ENCODE measurements at regions not wholly inside any gene's neighbourhood (a gene's known extent, or its start where the extent isn't known, plus 50 kb on each side); places are given as distances from the start of the nearest gene placed in this dataset.

DNA sequence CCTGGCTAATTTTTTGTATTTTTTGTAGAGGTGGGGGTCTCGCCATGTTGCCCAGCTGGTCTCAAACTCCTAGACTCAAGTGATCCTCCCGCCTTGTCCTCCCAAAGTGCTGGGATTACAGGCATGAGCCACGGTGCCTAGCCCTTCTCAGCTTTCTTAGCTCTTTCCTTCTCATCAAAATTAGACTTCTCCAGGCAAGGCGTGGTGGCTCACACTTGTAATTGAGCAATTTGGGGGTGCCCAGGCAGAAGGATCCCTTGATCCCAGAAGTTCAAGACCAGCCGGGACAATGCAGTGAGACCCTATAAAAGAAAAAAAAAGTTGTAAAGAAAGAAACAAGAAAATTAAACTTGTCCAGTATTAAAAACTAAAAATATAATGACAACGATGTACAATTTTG is 112.6 kb upstream of the ERRFI1 start:
- WGBS = 98% methylated on average over 6 of the region's 6 CpGs
- Histone ChIP-seq H3K9me3 (ENCODE audit: insufficient read depth, low read depth, low read length) (no peaks in the 10 kb centered on the region), H3K4me1 (ENCODE audit: insufficient read depth, low read length) (peaks cover 10% of the 10 kb centered on the region; the same call in 1 of the 2 replicates), H3K36me3 (ENCODE audit: insufficient read depth, low read length) (no peaks in the 10 kb centered on the region), H3K27me3 (ENCODE audit: insufficient read depth, low read length) (no peaks in the 10 kb centered on the region), H3K4me3 (ENCODE audit: low read length) (no peak overlapping the region), H3K9ac (ENCODE audit: low read depth, low read length) (no peak overlapping the region), H3K27ac (ENCODE audit: low read depth, low read length) (no peak overlapping the region)

GRCh38 chr1:8137481-8138244 is 111.6 kb upstream of the ERRFI1 start:
- H3K27ac ChIP-seq (ENCODE audit: low read depth, low read length) = no peak overlapping the region; the same call in 1 of the 2 replicates
- WGBS = 83% methylated on average over 13 of the region's 13 CpGs
- H3K27me3 ChIP-seq (ENCODE audit: insufficient read depth, low read length) = no peaks in the 10 kb centered on the region
- no peak overlapping the region for H3K9ac ChIP-seq (ENCODE audit: low read depth, low read length)
- H3K4me1 ChIP-seq (ENCODE audit: insufficient read depth, low read length) = peaks cover 15% of the 10 kb centered on the region; the same call in 1 of the 2 replicates
- no peaks in the 10 kb centered on the region for H3K9me3 ChIP-seq (ENCODE audit: insufficient read depth, low read depth, low read length)
- H3K36me3 ChIP-seq (ENCODE audit: insufficient read depth, low read length) = no peaks in the 10 kb centered on the region
- H3K4me3 ChIP-seq (ENCODE audit: low read length) = no peak overlapping the region

- Histone ChIP-seq H3K4me3 (ENCODE audit: low read length) (no peak overlapping the region), H3K36me3 (ENCODE audit: insufficient read depth, low read length) (no peaks in the 10 kb centered on the region), H3K27me3 (ENCODE audit: insufficient read depth, low read length) (no peaks in the 10 kb centered on the region), H3K27ac (ENCODE audit: low read depth, low read length) (no peak overlapping the region), H3K9me3 (ENCODE audit: insufficient read depth, low read depth, low read length) (no peaks in the 10 kb centered on the region), H3K9ac (ENCODE audit: low read depth, low read length) (no peak overlapping the region), H3K4me1 (ENCODE audit: insufficient read depth, low read length) (peaks cover 15% of the 10 kb centered on the region; the same call in 1 of the 2 replicates)
- 97% methylated on average over 5 of the region's 5 CpGs for WGBS
Observed at GRCh38 chr1:8136766-8137165, 110.7 kb upstream of the ERRFI1 start.

DNA sequence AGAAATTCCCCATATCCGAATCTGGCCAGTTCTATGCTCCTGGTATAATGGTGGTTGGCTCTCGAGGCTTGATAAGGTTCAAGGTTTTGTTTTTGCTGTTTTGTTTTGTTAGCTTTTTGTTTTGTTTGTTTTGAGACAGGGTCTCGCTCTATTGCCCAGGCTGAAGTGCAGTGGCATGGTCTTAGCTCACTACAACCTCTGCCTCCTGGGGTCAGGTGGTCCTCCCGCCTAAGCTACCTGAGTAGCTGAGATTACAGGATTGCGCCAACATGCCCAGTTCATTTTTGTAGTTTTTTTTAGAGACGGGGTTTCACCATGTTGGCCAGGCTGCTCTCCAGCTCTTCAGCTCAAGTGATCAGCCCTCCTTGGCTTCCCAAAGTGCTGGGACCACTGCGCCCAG is 109.1 kb upstream of the ERRFI1 start:
- 89% methylated on average over 7 of the region's 7 CpGs for WGBS
- H3K9ac ChIP-seq (ENCODE audit: low read depth, low read length) = no peak overlapping the region

GRCh38 chr1:8134546-8135235 is 108.6 kb upstream of the ERRFI1 start:
- H3K9ac ChIP-seq (ENCODE audit: low read depth, low read length) = no peak overlapping the region
- no peak overlapping the region for H3K27ac ChIP-seq (ENCODE audit: low read depth, low read length)
- no peaks in the 10 kb centered on the region for H3K36me3 ChIP-seq (ENCODE audit: insufficient read depth, low read length)
- no peaks in the 10 kb centered on the region for H3K27me3 ChIP-seq (ENCODE audit: insufficient read depth, low read length)
- H3K4me3 ChIP-seq (ENCODE audit: low read length) = no peak overlapping the region
- no peaks in the 10 kb centered on the region for H3K9me3 ChIP-seq (ENCODE audit: insufficient read depth, low read depth, low read length)
- 95% methylated on average over 14 of the region's 14 CpGs for WGBS
- H3K4me1 ChIP-seq (ENCODE audit: insufficient read depth, low read length) = peaks cover 15% of the 10 kb centered on the region; the same call in 1 of the 2 replicates

More for the DNA sequence above, 109.1 kb upstream of the ERRFI1 start:
- Histone ChIP-seq H3K27me3 (ENCODE audit: insufficient read depth, low read length) (no peaks in the 10 kb centered on the region), H3K36me3 (ENCODE audit: insufficient read depth, low read length) (no peaks in the 10 kb centered on the region), H3K27ac (ENCODE audit: low read depth, low read length) (no peak overlapping the region), H3K4me1 (ENCODE audit: insufficient read depth, low read length) (peaks cover 15% of the 10 kb centered on the region; the same call in 1 of the 2 replicates), H3K9me3 (ENCODE audit: insufficient read depth, low read depth, low read length) (no peaks in the 10 kb centered on the region), H3K4me3 (ENCODE audit: low read length) (no peak overlapping the region)

DNA sequence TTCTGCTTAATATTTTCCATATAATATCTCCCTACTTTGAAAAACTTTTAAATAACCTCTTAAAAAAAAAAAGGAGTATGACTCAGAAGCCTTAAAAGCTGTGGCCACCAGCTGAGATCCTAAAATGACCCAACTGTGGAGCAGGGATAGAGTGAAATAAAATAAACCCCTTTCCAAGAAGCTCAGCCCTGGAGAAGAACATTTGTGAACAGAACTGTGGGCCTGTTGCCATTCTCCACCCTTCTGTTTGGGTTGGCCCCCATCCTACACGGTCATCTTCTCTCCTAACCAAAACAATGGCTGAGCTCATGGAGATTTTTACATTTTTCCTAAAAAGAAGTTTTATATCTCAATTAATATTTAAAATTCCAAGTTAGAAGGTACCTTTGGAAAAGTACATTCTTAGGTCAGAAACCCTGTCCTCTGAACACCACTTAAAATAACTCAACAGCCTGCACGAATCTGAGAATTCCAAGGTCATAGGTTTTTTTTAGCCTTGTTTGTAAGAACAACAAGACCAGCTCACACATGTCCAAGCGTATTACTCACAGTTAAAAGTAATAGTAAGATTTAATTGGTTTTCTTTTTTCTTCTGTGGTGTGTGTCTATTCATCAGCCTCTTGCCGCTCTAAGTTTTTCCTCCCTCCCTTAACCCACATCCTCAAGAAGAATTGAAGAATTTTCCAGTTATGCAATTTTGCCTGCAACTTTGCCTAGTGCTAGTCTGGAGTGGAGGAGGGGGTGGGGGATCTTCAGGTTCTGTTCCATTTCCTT is 107.7 kb upstream of the ERRFI1 start:
- Histone ChIP-seq H3K4me1 (ENCODE audit: insufficient read depth, low read length) (peaks cover 15% of the 10 kb centered on the region; the same call in 1 of the 2 replicates), H3K9ac (ENCODE audit: low read depth, low read length) (no peak overlapping the region), H3K4me3 (ENCODE audit: low read length) (no peak overlapping the region), H3K36me3 (ENCODE audit: insufficient read depth, low read length) (no peaks in the 10 kb centered on the region), H3K9me3 (ENCODE audit: insufficient read depth, low read depth, low read length) (no peaks in the 10 kb centered on the region), H3K27me3 (ENCODE audit: insufficient read depth, low read length) (no peaks in the 10 kb centered on the region), H3K27ac (ENCODE audit: low read depth, low read length) (no peak overlapping the region)
- 86% methylated on average over 3 of the region's 4 CpGs for WGBS

GRCh38 chr1:8133190-8133589 is 107.1 kb upstream of the ERRFI1 start:
- Histone ChIP-seq H3K9me3 (ENCODE audit: insufficient read depth, low read depth, low read length) (no peaks in the 10 kb centered on the region), H3K4me1 (ENCODE audit: insufficient read depth, low read length) (peaks cover 14% of the 10 kb centered on the region; the same call in 1 of the 2 replicates), H3K9ac (ENCODE audit: low read depth, low read length) (no peak overlapping the region), H3K27ac (ENCODE audit: low read depth, low read length) (no peak overlapping the region), H3K27me3 (ENCODE audit: insufficient read depth, low read length) (no peaks in the 10 kb centered on the region), H3K36me3 (ENCODE audit: insufficient read depth, low read length) (no peaks in the 10 kb centered on the region), H3K4me3 (ENCODE audit: low read length) (no peak overlapping the region)
- 60% methylated on average over 5 of the region's 5 CpGs for WGBS

DNA sequence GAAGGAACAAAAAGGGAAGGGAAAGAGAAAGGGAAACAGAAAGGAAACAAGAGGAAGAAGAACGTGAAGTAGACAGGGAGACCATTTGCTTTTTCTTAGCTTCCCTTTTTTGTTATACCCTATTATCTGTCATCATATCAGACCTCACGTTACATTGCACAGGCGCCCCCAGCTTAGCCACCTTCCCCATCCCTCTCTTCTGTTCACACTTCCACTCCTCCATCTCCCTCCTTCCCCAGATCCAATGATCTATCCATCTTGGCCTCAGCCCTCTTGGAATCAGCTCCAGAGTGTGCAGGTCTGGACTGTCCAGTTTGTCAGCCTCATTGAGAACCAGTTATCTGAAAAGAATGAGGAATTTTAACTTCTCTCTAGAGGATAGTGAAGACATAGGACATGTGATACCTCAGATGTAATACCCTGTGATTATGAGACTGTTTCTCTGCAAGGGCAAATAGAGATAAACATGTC is 101.1 kb upstream of the ERRFI1 start:
- no peaks in the 10 kb centered on the region for H3K36me3 ChIP-seq (ENCODE audit: insufficient read depth, low read length)
- H3K27me3 ChIP-seq (ENCODE audit: insufficient read depth, low read length) = no peaks in the 10 kb centered on the region
- no peak overlapping the region for H3K9ac ChIP-seq (ENCODE audit: low read depth, low read length)
- H3K4me3 ChIP-seq (ENCODE audit: low read length) = no peak overlapping the region
- H3K27ac ChIP-seq (ENCODE audit: low read depth, low read length) = no peak overlapping the region
- H3K4me1 ChIP-seq (ENCODE audit: insufficient read depth, low read length) = peaks cover 4% of the 10 kb centered on the region; the same call in 1 of the 2 replicates
- peaks cover 15% of the 10 kb centered on the region for H3K9me3 ChIP-seq (ENCODE audit: insufficient read depth, low read depth, low read length)
- 96% methylated on average over 3 of the region's 3 CpGs for WGBS

GRCh38 chr1:8122477-8123407 is 96.6 kb upstream of the ERRFI1 start:
- H3K27me3 ChIP-seq (ENCODE audit: insufficient read depth, low read length) = no peaks in the 10 kb centered on the region
- no peaks in the 10 kb centered on the region for H3K36me3 ChIP-seq (ENCODE audit: insufficient read depth, low read length)
- H3K9ac ChIP-seq (ENCODE audit: low read depth, low read length) = no peak overlapping the region
- H3K9me3 ChIP-seq (ENCODE audit: insufficient read depth, low read depth, low read length) = peaks cover 15% of the 10 kb centered on the region
- WGBS = 93% methylated on average over 15 of the region's 15 CpGs
- H3K4me3 ChIP-seq (ENCODE audit: low read length) = no peak overlapping the region
- peaks cover 25% of the 10 kb centered on the region for H3K4me1 ChIP-seq (ENCODE audit: insufficient read depth, low read length)
- no peak overlapping the region for H3K27ac ChIP-seq (ENCODE audit: low read depth, low read length)

- Histone ChIP-seq H3K36me3 (ENCODE audit: insufficient read depth, low read length) (no peaks in the 10 kb centered on the region), H3K4me3 (ENCODE audit: low read length) (no peak overlapping the region), H3K4me1 (ENCODE audit: insufficient read depth, low read length) (peaks cover 25% of the 10 kb centered on the region), H3K27ac (ENCODE audit: low read depth, low read length) (no peak overlapping the region), H3K9me3 (ENCODE audit: insufficient read depth, low read depth, low read length) (peaks cover 15% of the 10 kb centered on the region), H3K27me3 (ENCODE audit: insufficient read depth, low read length) (no peaks in the 10 kb centered on the region), H3K9ac (ENCODE audit: low read depth, low read length) (no peak overlapping the region)
- 89% methylated on average over 3 of the region's 3 CpGs for WGBS
Observed at GRCh38 chr1:8122160-8122476, 96.0 kb upstream of the ERRFI1 start.

Data from HUES64 (cell line).